ENCODE measurements at regions not wholly inside any gene's neighbourhood (a gene's known extent, or its start where the extent isn't known, plus 50 kb on each side); places are given as distances from the start of the nearest gene placed in this dataset.

DNA sequence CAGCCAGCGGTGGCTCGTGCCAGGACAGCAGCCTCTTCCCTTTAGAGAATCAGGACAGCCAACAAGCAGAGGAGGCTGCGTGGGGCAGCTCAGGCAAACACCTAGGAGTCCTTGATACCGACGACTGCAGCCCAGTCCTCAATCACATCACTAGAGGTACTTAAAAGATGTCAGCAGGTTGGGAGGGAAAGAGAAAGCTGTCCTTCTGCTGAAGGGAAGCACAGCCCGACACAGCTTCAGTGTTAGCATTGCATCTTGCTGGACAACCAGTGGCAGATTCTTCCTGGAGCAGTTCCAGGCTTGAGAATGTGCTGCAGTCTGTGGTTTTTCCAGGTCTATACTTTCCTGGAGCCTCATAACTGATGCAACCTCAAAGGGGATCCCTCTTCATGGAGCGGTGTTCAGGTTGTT, 230.5 kb downstream of the SYK start:
- no peak for TF ChIP-seq ZNF331 (CRISPR knock-in tag; IDR thresholded peaks at IDR 0.05; ENCODE audit: low read depth)
- TF ChIP-seq, protein P1, sequence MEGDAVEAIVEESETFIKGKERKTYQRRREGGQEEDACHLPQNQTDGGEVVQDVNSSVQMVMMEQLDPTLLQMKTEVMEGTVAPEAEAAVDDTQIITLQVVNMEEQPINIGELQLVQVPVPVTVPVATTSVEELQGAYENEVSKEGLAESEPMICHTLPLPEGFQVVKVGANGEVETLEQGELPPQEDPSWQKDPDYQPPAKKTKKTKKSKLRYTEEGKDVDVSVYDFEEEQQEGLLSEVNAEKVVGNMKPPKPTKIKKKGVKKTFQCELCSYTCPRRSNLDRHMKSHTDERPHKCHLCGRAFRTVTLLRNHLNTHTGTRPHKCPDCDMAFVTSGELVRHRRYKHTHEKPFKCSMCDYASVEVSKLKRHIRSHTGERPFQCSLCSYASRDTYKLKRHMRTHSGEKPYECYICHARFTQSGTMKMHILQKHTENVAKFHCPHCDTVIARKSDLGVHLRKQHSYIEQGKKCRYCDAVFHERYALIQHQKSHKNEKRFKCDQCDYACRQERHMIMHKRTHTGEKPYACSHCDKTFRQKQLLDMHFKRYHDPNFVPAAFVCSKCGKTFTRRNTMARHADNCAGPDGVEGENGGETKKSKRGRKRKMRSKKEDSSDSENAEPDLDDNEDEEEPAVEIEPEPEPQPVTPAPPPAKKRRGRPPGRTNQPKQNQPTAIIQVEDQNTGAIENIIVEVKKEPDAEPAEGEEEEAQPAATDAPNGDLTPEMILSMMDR (conservative IDR thresholded peaks at IDR 0.05; ENCODE audit: low read depth in 2 of 2), result no peak
- TF ChIP-seq STAT1 (IDR thresholded peaks at IDR 0.05; ENCODE audit: unreplicated experiment), result no peak
- TF ChIP-seq EZH2 (IDR thresholded peaks at IDR 0.05; ENCODE audit: low read depth, unreplicated experiment), result no peak
- no peak for TF ChIP-seq POLR2AphosphoS5 (IDR thresholded peaks at IDR 0.05; ENCODE audit: low read depth)
- TF ChIP-seq, protein P2, sequence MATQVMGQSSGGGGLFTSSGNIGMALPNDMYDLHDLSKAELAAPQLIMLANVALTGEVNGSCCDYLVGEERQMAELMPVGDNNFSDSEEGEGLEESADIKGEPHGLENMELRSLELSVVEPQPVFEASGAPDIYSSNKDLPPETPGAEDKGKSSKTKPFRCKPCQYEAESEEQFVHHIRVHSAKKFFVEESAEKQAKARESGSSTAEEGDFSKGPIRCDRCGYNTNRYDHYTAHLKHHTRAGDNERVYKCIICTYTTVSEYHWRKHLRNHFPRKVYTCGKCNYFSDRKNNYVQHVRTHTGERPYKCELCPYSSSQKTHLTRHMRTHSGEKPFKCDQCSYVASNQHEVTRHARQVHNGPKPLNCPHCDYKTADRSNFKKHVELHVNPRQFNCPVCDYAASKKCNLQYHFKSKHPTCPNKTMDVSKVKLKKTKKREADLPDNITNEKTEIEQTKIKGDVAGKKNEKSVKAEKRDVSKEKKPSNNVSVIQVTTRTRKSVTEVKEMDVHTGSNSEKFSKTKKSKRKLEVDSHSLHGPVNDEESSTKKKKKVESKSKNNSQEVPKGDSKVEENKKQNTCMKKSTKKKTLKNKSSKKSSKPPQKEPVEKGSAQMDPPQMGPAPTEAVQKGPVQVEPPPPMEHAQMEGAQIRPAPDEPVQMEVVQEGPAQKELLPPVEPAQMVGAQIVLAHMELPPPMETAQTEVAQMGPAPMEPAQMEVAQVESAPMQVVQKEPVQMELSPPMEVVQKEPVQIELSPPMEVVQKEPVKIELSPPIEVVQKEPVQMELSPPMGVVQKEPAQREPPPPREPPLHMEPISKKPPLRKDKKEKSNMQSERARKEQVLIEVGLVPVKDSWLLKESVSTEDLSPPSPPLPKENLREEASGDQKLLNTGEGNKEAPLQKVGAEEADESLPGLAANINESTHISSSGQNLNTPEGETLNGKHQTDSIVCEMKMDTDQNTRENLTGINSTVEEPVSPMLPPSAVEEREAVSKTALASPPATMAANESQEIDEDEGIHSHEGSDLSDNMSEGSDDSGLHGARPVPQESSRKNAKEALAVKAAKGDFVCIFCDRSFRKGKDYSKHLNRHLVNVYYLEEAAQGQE (IDR thresholded peaks at IDR 0.05; ENCODE audit: unreplicated experiment), result no peak
- TF ChIP-seq, protein P3, sequence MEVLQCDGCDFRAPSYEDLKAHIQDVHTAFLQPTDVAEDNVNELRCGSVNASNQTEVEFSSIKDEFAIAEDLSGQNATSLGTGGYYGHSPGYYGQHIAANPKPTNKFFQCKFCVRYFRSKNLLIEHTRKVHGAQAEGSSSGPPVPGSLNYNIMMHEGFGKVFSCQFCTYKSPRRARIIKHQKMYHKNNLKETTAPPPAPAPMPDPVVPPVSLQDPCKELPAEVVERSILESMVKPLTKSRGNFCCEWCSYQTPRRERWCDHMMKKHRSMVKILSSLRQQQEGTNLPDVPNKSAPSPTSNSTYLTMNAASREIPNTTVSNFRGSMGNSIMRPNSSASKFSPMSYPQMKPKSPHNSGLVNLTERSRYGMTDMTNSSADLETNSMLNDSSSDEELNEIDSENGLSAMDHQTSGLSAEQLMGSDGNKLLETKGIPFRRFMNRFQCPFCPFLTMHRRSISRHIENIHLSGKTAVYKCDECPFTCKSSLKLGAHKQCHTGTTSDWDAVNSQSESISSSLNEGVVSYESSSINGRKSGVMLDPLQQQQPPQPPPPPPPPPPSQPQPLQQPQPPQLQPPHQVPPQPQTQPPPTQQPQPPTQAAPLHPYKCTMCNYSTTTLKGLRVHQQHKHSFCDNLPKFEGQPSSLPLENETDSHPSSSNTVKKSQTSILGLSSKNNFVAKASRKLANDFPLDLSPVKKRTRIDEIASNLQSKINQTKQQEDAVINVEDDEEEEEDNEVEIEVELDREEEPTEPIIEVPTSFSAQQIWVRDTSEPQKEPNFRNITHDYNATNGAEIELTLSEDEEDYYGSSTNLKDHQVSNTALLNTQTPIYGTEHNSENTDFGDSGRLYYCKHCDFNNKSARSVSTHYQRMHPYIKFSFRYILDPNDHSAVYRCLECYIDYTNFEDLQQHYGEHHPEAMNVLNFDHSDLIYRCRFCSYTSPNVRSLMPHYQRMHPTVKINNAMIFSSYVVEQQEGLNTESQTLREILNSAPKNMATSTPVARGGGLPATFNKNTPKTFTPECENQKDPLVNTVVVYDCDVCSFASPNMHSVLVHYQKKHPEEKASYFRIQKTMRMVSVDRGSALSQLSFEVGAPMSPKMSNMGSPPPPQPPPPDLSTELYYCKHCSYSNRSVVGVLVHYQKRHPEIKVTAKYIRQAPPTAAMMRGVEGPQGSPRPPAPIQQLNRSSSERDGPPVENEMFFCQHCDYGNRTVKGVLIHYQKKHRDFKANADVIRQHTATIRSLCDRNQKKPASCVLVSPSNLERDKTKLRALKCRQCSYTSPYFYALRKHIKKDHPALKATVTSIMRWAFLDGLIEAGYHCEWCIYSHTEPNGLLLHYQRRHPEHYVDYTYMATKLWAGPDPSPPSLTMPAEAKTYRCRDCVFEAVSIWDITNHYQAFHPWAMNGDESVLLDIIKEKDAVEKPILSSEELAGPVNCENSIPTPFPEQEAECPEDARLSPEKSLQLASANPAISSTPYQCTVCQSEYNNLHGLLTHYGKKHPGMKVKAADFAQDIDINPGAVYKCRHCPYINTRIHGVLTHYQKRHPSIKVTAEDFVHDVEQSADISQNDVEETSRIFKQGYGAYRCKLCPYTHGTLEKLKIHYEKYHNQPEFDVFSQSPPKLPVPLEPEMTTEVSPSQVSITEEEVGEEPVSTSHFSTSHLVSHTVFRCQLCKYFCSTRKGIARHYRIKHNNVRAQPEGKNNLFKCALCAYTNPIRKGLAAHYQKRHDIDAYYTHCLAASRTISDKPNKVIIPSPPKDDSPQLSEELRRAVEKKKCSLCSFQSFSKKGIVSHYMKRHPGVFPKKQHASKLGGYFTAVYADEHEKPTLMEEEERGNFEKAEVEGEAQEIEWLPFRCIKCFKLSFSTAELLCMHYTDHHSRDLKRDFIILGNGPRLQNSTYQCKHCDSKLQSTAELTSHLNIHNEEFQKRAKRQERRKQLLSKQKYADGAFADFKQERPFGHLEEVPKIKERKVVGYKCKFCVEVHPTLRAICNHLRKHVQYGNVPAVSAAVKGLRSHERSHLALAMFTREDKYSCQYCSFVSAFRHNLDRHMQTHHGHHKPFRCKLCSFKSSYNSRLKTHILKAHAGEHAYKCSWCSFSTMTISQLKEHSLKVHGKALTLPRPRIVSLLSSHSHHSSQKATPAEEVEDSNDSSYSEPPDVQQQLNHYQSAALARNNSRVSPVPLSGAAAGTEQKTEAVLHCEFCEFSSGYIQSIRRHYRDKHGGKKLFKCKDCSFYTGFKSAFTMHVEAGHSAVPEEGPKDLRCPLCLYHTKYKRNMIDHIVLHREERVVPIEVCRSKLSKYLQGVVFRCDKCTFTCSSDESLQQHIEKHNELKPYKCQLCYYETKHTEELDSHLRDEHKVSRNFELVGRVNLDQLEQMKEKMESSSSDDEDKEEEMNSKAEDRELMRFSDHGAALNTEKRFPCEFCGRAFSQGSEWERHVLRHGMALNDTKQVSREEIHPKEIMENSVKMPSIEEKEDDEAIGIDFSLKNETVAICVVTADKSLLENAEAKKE (CRISPR knock-in tag; IDR thresholded peaks at IDR 0.05), result no peak
- TF ChIP-seq CREB1 (CRISPR knock-in tag; IDR thresholded peaks at IDR 0.05; ENCODE audit: low read depth), result no peak
- TF ChIP-seq EZH2phosphoT487 (IDR thresholded peaks at IDR 0.05; ENCODE audit: unreplicated experiment), result no peak
- no peak for TF ChIP-seq ZNF114 (CRISPR knock-in tag; IDR thresholded peaks at IDR 0.05)
- TF ChIP-seq, protein P4, sequence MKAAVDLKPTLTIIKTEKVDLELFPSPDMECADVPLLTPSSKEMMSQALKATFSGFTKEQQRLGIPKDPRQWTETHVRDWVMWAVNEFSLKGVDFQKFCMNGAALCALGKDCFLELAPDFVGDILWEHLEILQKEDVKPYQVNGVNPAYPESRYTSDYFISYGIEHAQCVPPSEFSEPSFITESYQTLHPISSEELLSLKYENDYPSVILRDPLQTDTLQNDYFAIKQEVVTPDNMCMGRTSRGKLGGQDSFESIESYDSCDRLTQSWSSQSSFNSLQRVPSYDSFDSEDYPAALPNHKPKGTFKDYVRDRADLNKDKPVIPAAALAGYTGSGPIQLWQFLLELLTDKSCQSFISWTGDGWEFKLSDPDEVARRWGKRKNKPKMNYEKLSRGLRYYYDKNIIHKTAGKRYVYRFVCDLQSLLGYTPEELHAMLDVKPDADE (IDR thresholded peaks at IDR 0.05), result no peak
- TF ChIP-seq JUNB (IDR thresholded peaks at IDR 0.05; ENCODE audit: unreplicated experiment), result no peak
